GM18867 (cell line): ENCODE measurements at regions not wholly inside any gene's neighbourhood (a gene's known extent, or its start where the extent isn't known, plus 50 kb on each side); places are given as distances from the start of the nearest gene placed in this dataset.

Experiments
- ATAC-seq: cut with Tn5 transposase; IDR thresholded peaks from one replicate; pipeline ENCODE4 v1.9.1; 2021; ENCODE audit warnings: mild to moderate bottlenecking, moderate library complexity; ENCODE audit not compliant: unreplicated experiment

DNA sequence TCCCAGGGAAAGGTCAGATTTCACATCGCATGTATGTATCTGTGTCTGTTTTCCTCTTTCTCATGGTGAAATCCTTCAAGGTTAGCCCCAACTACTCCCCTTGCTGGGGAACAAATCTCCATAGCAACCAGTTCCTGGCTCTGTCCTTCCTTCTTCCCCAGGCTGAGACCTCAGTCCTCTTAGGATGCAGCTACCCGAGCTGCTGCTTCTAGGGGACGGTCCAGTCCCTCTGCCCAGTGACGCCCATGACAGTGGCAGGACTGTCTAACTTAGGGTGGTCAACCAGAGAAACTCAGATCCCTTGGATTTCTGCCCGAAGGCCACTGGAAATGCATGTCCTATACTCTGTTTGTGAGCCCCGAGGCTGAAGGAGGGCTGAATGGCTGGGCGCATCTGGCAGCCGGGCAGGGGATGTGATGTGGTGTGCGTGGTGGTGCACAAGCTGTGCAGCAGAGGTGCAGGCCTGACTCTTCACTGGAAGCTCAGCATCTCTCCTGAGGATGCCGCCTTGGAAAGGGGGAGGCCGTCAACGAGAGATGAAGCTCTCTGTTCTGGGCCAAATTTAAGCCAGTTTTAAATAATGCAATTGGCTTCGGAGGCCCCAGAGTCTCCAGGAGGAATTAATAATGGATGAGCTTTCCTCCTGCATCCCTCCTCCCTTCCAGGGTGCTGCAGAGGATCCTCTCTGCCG is 118.7 kb upstream of the B3GAT1 start:
- ATAC-seq, result no peak

DNA sequence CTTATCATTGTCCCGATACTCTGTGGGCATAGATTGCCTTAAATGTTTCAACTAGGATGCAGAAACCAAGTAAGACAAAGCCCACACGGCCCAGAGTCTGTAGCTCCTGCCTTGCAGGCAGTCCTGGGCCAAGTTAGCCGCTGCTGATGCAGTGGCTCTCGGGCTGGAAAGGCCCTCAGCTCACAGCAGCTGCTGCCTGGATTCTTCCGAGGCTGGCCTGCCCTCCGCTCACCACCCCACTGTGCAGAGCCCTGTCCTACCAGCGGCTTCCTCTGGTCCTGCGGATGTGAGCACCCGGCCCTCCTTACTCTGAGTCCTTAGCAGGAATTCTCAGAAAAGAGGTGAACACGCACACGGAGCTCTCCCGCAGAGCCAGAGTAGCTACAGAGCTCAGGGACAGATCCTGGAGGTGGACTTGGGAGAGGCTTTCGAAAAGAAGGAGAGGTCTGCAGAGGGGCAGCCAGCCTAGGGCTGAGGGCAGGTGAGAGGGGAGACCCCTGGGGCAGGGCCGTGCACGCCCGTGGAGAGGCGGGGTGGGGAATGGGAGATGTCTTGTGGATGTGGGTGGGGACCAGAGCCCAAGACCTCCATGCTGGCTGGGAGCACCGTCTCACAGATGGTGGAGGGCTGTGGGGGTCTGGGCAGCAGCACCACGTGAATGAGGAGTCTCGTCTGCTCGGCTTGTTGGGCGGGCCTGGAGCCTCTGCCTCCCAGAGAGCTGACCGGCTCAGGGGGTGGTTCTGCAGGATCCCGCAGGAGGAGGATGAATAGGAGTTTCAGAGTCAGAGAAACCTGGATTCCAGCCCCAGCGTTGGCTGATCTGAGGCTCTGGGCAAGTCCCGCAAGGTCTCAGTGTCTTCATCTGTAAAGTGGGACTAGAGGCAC is 117.4 kb upstream of the B3GAT1 start:
- no peak for ATAC-seq

DNA sequence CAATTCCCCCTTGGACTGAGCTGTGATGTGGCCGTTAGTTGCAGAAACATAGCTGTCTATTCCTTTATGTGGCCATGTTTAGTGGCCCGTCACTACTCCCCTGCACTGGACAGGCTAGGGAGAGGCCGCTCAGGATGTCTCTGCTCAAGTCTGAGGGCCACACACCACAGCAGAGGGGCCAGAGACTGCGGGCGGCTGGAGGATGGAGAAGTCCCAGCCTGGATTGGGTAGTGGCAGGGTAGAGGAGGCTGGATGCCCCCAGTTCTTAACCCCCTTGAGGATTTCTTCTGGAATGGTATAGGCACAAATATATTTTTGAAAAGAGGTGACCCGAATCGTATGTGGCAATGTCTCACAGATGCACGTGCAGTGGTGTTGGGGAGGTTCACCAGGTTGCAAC is 116.4 kb upstream of the B3GAT1 start:
- ATAC-seq, result no peak

- no peak for ATAC-seq
Measured at GRCh38 chr11:134527382-134528243, 115.6 kb upstream of the B3GAT1 start.

GRCh38 chr11:134524896-134525845 is 113.1 kb upstream of the B3GAT1 start:
- ATAC-seq, result no peak

- no peak for ATAC-seq
Measured at GRCh38 chr11:134524201-134524600, 112.2 kb upstream of the B3GAT1 start.

GRCh38 chr11:134522782-134523570 is 110.9 kb upstream of the B3GAT1 start:
- no peak for ATAC-seq

- no peak for ATAC-seq
Measured at GRCh38 chr11:134521452-134522289, 109.6 kb upstream of the B3GAT1 start.

DNA sequence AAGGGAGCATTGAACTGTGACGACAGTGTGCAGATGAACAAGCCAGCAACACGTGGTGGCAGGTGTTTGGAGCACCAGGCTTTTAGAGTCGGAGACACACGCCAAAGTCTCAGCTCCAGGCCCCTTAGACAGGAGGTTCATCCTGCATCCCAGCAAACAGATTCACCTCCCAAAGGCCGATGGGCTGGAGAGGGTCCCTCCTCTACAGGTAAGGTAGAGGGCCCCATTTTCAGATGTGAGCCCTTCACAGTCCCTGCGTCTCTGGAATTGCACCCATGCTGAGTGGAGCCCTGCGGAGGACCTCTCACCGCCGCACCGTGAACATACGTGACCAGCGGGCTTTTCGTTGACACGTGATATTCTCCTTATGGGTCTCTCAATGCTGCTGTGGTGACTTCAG is 109.0 kb upstream of the B3GAT1 start:
- ATAC-seq, result no peak

DNA sequence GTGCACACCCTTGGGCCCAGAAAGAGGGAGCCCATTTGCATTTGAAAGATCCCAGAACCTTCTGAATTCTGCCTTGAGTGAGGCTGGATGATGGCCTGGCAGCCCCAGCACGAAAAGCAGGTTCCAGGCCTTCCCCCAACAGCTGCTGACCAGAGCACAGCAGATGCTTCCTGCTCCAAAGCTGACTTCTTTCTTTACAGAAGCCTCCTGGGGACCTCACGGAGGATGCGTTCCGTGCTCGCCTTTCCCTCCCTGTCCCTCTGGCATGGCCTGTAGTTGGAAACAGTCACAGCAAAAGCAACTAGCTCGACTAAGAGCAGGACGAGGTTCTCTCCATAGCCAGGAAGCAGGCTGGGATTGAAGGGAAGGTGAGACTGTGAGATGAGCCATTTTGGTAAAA is 107.7 kb upstream of the B3GAT1 start:
- no peak for ATAC-seq

DNA sequence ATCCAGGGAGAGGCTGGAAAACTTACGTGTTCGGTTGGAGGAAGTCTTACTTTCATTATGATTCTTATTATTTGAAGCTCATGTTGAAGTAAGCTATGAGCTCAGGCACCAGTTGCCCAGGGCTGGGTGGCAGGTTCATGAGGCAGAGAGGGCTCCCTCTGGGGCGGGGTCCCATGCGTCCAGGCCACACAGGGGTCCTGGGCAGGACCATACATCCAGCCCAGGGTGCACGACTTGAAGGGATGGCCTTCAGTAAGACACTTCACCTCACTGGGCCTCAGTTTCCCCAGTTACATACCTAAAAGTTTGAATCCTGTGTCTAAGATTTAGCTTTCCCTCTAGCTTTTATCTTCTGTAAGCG is 107.3 kb upstream of the B3GAT1 start:
- no peak for ATAC-seq

- no peak for ATAC-seq
Measured at GRCh38 chr11:134518616-134519389, 106.8 kb upstream of the B3GAT1 start.

GRCh38 chr11:134517621-134518293 is 105.7 kb upstream of the B3GAT1 start:
- no peak for ATAC-seq

GRCh38 chr11:134517115-134517514 is 105.1 kb upstream of the B3GAT1 start:
- no peak for ATAC-seq

DNA sequence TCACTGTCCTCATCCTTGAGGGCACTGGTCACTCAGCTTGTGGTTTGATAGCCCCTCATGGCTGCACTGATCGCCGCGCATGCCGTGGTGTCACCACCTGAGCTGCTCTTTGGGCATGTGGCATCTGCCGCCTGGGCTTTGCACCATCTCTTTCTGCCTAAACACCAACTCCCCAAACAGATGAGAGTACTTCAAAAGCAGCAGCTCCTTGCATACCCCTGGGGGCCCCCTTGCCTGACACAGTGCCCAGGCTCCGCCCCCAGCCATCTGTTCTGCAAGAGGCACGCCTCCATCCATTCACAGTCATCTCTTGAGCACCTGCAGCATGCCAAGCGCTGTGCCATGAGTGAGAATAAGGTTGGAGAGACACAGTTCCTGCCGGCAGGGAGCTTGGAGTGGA is 104.5 kb upstream of the B3GAT1 start:
- ATAC-seq, result no peak

- ATAC-seq, result no peak
Measured at GRCh38 chr11:134515081-134515960, 103.3 kb upstream of the B3GAT1 start.
